ENCODE measurements at regions not wholly inside any gene's neighbourhood (a gene's known extent, or its start where the extent isn't known, plus 50 kb on each side); places are given as distances from the start of the nearest gene placed in this dataset.

- Mint-ChIP-seq H3K4me3 (ENCODE audit: unreplicated experiment) (no peak overlapping the region), H3K27ac (ENCODE audit: low read depth, unreplicated experiment) (no peak overlapping the region), H3K27me3 (ENCODE audit: insufficient read depth, unreplicated experiment) (no peaks in the 10 kb centered on the region), H3K36me3 (ENCODE audit: insufficient read depth, unreplicated experiment) (no peaks in the 10 kb centered on the region), H3K9me3 (ENCODE audit: unreplicated experiment) (no peaks in the 10 kb centered on the region), H3K4me1 (ENCODE audit: insufficient read depth, unreplicated experiment) (peaks cover 27% of the 10 kb centered on the region)
- intact Hi-C loops (cut with micrococcal nuclease): no loop called here
- no peak for DNase-seq (ENCODE audit: unreplicated experiment)
- POLR2A ChIA-PET: no interaction called here
- no peak for TF ChIP-seq CTCF (IDR thresholded peaks at IDR 0.05; ENCODE audit: unreplicated experiment)
- no TSS peak for BruUV-seq (replicated peaks)
- CTCF ChIA-PET: interaction anchor here (0.6 to 1.3 kb wide), 4 partner anchors 27 to 1102 kb away, joined by 3 to 4 read pairs (median 3); no protein-coding TSS in a partner anchor
These were observed 115.4 kb downstream of the SINHCAF start for GRCh38 chr12:31210541-31210940.

- Mint-ChIP-seq H3K36me3 (ENCODE audit: insufficient read depth, unreplicated experiment) (no peaks in the 10 kb centered on the region), H3K4me1 (ENCODE audit: insufficient read depth, unreplicated experiment) (peaks cover 6% of the 10 kb centered on the region), H3K4me3 (ENCODE audit: unreplicated experiment) (no peak overlapping the region), H3K27me3 (ENCODE audit: insufficient read depth, unreplicated experiment) (peaks cover 13% of the 10 kb centered on the region), H3K27ac (ENCODE audit: low read depth, unreplicated experiment) (no peak overlapping the region), H3K9me3 (ENCODE audit: unreplicated experiment) (no peaks in the 10 kb centered on the region)
- no peak for DNase-seq (ENCODE audit: unreplicated experiment)
- intact Hi-C loops (cut with micrococcal nuclease): no loop called here
- POLR2A ChIA-PET: no interaction called here
- TF ChIP-seq CTCF (IDR thresholded peaks at IDR 0.05; ENCODE audit: unreplicated experiment): no peak
- no TSS peak for BruUV-seq (replicated peaks)
- CTCF ChIA-PET: interaction anchor here (0.5 to 2.1 kb wide), 3 partner anchors 18 to 24 kb away, joined by 3 to 5 read pairs (median 3); no protein-coding TSS in a partner anchor
These were observed 111.1 kb downstream of the SINHCAF start for GRCh38 chr12:31214626-31215517.

GRCh38 chr12:31215518-31216232, 110.3 kb downstream of the SINHCAF start:
- intact Hi-C loops (cut with micrococcal nuclease): no loop called here
- no peak for TF ChIP-seq CTCF (IDR thresholded peaks at IDR 0.05; ENCODE audit: unreplicated experiment)
- DNase-seq (ENCODE audit: unreplicated experiment): peak; percentile 52
- H3K27me3 Mint-ChIP-seq (ENCODE audit: insufficient read depth, unreplicated experiment): peaks cover 21% of the 10 kb centered on the region
- peaks cover 6% of the 10 kb centered on the region for H3K4me1 Mint-ChIP-seq (ENCODE audit: insufficient read depth, unreplicated experiment)
- POLR2A ChIA-PET: no interaction called here
- no peak overlapping the region for H3K4me3 Mint-ChIP-seq (ENCODE audit: unreplicated experiment)
- no peaks in the 10 kb centered on the region for H3K9me3 Mint-ChIP-seq (ENCODE audit: unreplicated experiment)
- CTCF ChIA-PET: interaction anchor here (0.7 to 2.1 kb wide), 4 partner anchors 16 to 700 kb away, joined by 3 to 5 read pairs (median 3); no protein-coding TSS in a partner anchor
- H3K36me3 Mint-ChIP-seq (ENCODE audit: insufficient read depth, unreplicated experiment): no peaks in the 10 kb centered on the region
- no TSS peak for BruUV-seq (replicated peaks)
- H3K27ac Mint-ChIP-seq (ENCODE audit: low read depth, unreplicated experiment): no peak overlapping the region

GRCh38 chr12:31216479-31216878, 109.5 kb downstream of the SINHCAF start:
- no peak for DNase-seq (ENCODE audit: unreplicated experiment)
- Mint-ChIP-seq H3K36me3 (ENCODE audit: insufficient read depth, unreplicated experiment) (no peaks in the 10 kb centered on the region), H3K27ac (ENCODE audit: low read depth, unreplicated experiment) (no peak overlapping the region), H3K4me1 (ENCODE audit: insufficient read depth, unreplicated experiment) (peaks cover 6% of the 10 kb centered on the region), H3K9me3 (ENCODE audit: unreplicated experiment) (no peaks in the 10 kb centered on the region), H3K27me3 (ENCODE audit: insufficient read depth, unreplicated experiment) (peaks cover 23% of the 10 kb centered on the region), H3K4me3 (ENCODE audit: unreplicated experiment) (no peak overlapping the region)
- no peak for TF ChIP-seq CTCF (IDR thresholded peaks at IDR 0.05; ENCODE audit: unreplicated experiment)
- CTCF ChIA-PET: interaction anchor here (0.9 to 1.3 kb wide), 3 partner anchors 16 to 23 kb away, joined by 3 to 4 read pairs (median 3); no protein-coding TSS in a partner anchor
- POLR2A ChIA-PET: no interaction called here
- intact Hi-C loops (cut with micrococcal nuclease): no loop called here
- no TSS peak for BruUV-seq (replicated peaks)

Data from MCF 10A (cell line).